ENCODE measurements at regions not wholly inside any gene's neighbourhood (a gene's known extent, or its start where the extent isn't known, plus 50 kb on each side); places are given as distances from the start of the nearest gene placed in this dataset.
A peak's percentile ranks its signal among the peaks of the same experiment; 100 is the strongest.

DNA sequence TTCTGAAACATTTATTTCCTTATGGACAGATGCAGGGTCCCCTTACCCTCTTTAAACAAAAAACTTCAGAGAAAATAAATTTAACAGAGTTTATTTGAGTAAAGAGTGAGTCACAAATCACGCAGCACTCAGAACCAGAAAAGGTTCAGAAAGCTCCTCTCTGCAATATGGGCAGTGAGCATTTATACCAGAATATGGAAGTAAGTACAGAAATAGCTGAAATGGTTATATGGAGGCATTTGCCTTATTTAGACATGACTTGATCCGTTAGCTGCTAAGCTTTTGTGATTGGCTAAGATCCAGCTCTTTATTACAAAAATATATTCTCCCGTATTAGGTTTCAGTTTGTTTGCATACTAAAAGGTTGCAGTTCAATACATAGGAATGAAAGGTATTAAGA lies 1554.1 kb downstream of the EFNA5 start:
- Histone ChIP-seq H3K36me3 (ENCODE audit: insufficient read depth, low read length) (no peaks in the 10 kb centered on the region), H3K4me1 (ENCODE audit: control insufficient read depth, insufficient read depth, low read length, unreplicated experiment) (no peaks in the 10 kb centered on the region), H3K27ac (ENCODE audit: low read depth, low read length) (no peak overlapping the region), H3K27me3 (ENCODE audit: insufficient read depth, low read length) (no peaks in the 10 kb centered on the region), H3K4me3 (ENCODE audit: low read depth, low read length) (0 out of 2 replicates have a peak overlapping the region, but pooled peaks have one; percentile 7), H2AFZ (ENCODE audit: low read length, unreplicated experiment) (no peak overlapping the region), H3K79me2 (ENCODE audit: control insufficient read depth, insufficient read depth, low read length, unreplicated experiment) (no peaks in the 10 kb centered on the region)

DNA sequence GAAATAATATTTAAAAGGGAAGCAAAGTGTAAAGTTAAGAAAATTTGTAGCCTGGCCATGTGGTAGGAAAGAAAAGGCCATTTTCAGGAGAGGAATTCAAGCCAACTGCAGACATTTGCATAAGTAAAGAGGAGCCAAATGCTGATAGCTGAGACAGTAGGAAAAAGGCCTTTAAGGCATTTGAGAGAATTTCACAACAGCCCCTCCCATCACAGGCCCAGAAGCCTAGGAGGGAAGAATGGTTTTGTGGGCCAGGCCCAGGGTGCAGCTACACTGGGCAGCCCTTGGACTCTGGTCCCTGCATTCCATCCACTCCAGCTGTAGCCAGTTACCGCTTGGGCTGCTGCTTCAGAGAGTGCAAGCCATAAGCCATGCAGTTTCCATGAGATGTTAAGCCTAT lies 1556.8 kb downstream of the EFNA5 start:
- Histone ChIP-seq H3K27me3 (ENCODE audit: insufficient read depth, low read length) (no peaks in the 10 kb centered on the region), H2AFZ (ENCODE audit: low read length, unreplicated experiment) (no peak overlapping the region), H3K79me2 (ENCODE audit: control insufficient read depth, insufficient read depth, low read length, unreplicated experiment) (no peaks in the 10 kb centered on the region), H3K4me3 (ENCODE audit: low read depth, low read length) (no peak overlapping the region), H3K4me1 (ENCODE audit: control insufficient read depth, insufficient read depth, low read length, unreplicated experiment) (no peaks in the 10 kb centered on the region), H3K36me3 (ENCODE audit: insufficient read depth, low read length) (no peaks in the 10 kb centered on the region), H3K27ac (ENCODE audit: low read depth, low read length) (no peak overlapping the region)

DNA sequence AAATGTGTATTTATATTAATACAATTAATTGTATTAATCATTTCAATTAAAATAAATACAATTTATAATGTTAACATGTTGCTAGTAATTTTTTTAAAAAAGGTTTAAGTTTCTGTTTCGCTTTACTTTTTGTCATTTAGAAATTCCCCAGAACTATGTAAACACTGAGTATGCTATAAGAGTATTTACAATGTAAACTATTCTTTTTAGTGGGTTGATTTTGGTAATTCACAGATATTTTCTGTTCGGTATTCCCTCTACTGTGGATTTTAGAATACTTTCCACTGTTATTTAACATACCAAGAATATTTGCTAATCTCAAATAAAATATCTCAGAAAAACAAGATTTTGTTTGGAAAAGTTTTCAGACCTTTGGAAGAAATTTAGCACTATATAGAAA lies 1564.4 kb downstream of the EFNA5 start:
- no peaks in the 10 kb centered on the region for H3K79me2 ChIP-seq (ENCODE audit: control insufficient read depth, insufficient read depth, low read length, unreplicated experiment)
- no peaks in the 10 kb centered on the region for H3K27me3 ChIP-seq (ENCODE audit: insufficient read depth, low read length)
- H2AFZ ChIP-seq (ENCODE audit: low read length, unreplicated experiment), result peak overlapping the region; percentile 74
- no peak overlapping the region for H3K27ac ChIP-seq (ENCODE audit: low read depth, low read length)
- H3K4me1 ChIP-seq (ENCODE audit: control insufficient read depth, insufficient read depth, low read length, unreplicated experiment), result no peaks in the 10 kb centered on the region
- H3K4me3 ChIP-seq (ENCODE audit: low read depth, low read length), result no peak overlapping the region
- no peaks in the 10 kb centered on the region for H3K36me3 ChIP-seq (ENCODE audit: insufficient read depth, low read length)

DNA sequence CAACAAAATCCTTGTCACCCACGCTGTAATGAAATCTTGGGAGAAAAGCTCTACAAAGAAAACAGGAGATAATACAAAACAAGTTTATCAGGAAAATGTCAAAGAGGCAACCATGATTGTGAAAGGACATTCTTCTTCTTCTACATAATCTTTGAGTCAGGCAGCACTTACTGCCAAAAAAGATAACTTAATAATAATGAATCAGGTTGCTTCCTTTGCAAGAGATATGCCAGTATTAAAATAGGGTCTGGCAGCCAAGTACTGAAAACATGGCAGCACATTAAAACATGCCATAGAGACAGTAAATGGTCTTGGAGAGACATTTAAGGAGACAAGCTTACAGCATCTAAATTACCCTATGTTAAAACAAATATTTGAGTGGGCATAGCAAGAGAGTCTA lies 1573.4 kb downstream of the EFNA5 start:
- peak overlapping the region; percentile 57 for H2AFZ ChIP-seq (ENCODE audit: low read length, unreplicated experiment)
- H3K4me1 ChIP-seq (ENCODE audit: control insufficient read depth, insufficient read depth, low read length, unreplicated experiment), result peaks cover 19% of the 10 kb centered on the region
- H3K4me3 ChIP-seq (ENCODE audit: low read depth, low read length), result peak overlapping the region; percentile 30
- H3K36me3 ChIP-seq (ENCODE audit: insufficient read depth, low read length), result no peaks in the 10 kb centered on the region
- no peaks in the 10 kb centered on the region for H3K79me2 ChIP-seq (ENCODE audit: control insufficient read depth, insufficient read depth, low read length, unreplicated experiment)
- no peaks in the 10 kb centered on the region for H3K27me3 ChIP-seq (ENCODE audit: insufficient read depth, low read length)
- H3K27ac ChIP-seq (ENCODE audit: low read depth, low read length), result peak overlapping the region; percentile 46; the same call in 1 of the 2 replicates

DNA sequence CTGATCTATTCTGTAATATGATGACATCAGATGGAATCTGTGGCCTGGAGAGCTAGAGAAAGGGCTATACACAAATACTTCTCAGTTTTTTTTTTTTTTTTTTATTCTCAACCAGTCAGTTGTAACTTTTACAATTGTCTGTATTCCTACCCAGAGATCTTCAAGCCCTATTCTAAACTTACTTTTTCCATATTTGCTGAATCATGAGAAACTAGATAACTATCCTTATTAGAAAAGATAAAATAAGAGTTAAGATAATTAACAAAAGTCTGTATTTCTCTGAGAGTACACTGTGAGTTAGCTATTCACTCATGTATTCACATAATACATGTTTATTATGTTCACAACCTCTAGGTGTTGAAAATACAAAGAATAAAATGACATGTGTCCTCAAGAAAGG lies 1575.9 kb downstream of the EFNA5 start:
- Histone ChIP-seq H3K27ac (ENCODE audit: low read depth, low read length) (no peak overlapping the region), H3K36me3 (ENCODE audit: insufficient read depth, low read length) (no peaks in the 10 kb centered on the region), H2AFZ (ENCODE audit: low read length, unreplicated experiment) (no peak overlapping the region), H3K4me1 (ENCODE audit: control insufficient read depth, insufficient read depth, low read length, unreplicated experiment) (peaks cover 19% of the 10 kb centered on the region), H3K79me2 (ENCODE audit: control insufficient read depth, insufficient read depth, low read length, unreplicated experiment) (no peaks in the 10 kb centered on the region), H3K27me3 (ENCODE audit: insufficient read depth, low read length) (no peaks in the 10 kb centered on the region), H3K4me3 (ENCODE audit: low read depth, low read length) (no peak overlapping the region)

DNA sequence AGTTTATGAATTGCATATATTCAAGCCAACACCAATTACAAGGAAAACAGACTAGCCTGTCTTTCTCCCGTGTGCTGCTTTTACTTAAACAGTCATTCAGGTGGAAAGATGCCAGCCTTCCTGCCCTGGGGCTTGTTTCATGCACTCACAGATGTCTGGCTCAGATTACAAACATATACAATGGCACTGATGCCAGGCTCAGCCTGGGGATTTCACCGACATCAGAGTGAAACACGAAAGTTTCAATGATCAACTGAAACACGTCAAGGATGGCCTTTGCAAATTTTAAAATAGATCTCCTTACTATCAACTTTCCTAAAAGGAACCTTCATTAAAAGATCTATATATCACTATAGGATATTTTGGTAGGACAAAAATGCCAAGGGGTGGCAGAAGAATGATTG lies 1576.5 kb downstream of the EFNA5 start:
- Histone ChIP-seq H3K79me2 (ENCODE audit: control insufficient read depth, insufficient read depth, low read length, unreplicated experiment) (no peaks in the 10 kb centered on the region), H3K27me3 (ENCODE audit: insufficient read depth, low read length) (no peaks in the 10 kb centered on the region), H3K27ac (ENCODE audit: low read depth, low read length) (no peak overlapping the region), H3K4me3 (ENCODE audit: low read depth, low read length) (no peak overlapping the region), H3K36me3 (ENCODE audit: insufficient read depth, low read length) (no peaks in the 10 kb centered on the region), H2AFZ (ENCODE audit: low read length, unreplicated experiment) (no peak overlapping the region), H3K4me1 (ENCODE audit: control insufficient read depth, insufficient read depth, low read length, unreplicated experiment) (peaks cover 19% of the 10 kb centered on the region)

DNA sequence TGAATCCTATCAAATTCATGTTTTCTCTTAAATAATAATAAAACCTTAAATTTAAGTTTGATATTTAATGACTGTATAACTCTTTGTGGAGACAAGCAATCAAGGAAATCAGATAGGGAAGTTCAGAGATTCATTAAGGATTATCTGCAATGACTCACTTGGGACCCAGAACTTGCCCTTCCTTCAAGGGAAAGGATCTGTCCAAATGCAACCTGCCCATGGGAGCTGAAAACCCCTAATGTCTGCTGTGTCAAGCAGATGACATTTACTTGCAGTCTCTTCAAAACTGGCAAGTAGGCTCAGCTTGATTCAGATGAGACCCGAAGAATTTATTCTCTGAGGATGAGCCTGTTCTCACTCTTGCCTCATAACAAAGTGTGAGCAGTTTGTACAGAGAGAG lies 1577.6 kb downstream of the EFNA5 start:
- H3K27ac ChIP-seq (ENCODE audit: low read depth, low read length), result no peak overlapping the region

DNA sequence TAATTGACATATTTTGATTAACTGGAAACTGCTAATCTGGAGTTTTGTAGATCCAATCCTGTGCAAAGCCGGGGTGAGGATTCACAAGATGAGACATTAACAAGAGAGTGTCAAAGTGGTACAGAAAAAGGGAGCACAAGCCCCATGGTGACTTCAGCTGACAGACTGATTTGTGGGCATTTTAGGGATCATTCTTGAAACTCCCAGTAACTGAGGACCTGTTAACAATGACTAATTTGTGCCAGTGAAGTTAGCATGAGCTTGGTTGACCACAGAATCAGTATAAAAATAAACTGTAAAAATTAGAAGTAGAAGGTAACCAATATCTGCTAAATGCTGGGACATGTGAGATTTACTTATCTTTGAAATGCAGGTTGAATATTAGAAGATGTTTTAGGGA lies 1578.3 kb downstream of the EFNA5 start:
- Histone ChIP-seq H3K27ac (ENCODE audit: low read depth, low read length) (no peak overlapping the region), H3K27me3 (ENCODE audit: insufficient read depth, low read length) (no peaks in the 10 kb centered on the region), H2AFZ (ENCODE audit: low read length, unreplicated experiment) (no peak overlapping the region), H3K79me2 (ENCODE audit: control insufficient read depth, insufficient read depth, low read length, unreplicated experiment) (no peaks in the 10 kb centered on the region), H3K4me1 (ENCODE audit: control insufficient read depth, insufficient read depth, low read length, unreplicated experiment) (peaks cover 16% of the 10 kb centered on the region), H3K4me3 (ENCODE audit: low read depth, low read length) (no peak overlapping the region), H3K36me3 (ENCODE audit: insufficient read depth, low read length) (no peaks in the 10 kb centered on the region)

More for the DNA sequence above, 1577.6 kb downstream of the EFNA5 start:
- Histone ChIP-seq H3K4me3 (ENCODE audit: low read depth, low read length) (no peak overlapping the region), H3K27me3 (ENCODE audit: insufficient read depth, low read length) (no peaks in the 10 kb centered on the region), H3K4me1 (ENCODE audit: control insufficient read depth, insufficient read depth, low read length, unreplicated experiment) (peaks cover 19% of the 10 kb centered on the region), H2AFZ (ENCODE audit: low read length, unreplicated experiment) (no peak overlapping the region), H3K36me3 (ENCODE audit: insufficient read depth, low read length) (no peaks in the 10 kb centered on the region), H3K79me2 (ENCODE audit: control insufficient read depth, insufficient read depth, low read length, unreplicated experiment) (no peaks in the 10 kb centered on the region)

DNA sequence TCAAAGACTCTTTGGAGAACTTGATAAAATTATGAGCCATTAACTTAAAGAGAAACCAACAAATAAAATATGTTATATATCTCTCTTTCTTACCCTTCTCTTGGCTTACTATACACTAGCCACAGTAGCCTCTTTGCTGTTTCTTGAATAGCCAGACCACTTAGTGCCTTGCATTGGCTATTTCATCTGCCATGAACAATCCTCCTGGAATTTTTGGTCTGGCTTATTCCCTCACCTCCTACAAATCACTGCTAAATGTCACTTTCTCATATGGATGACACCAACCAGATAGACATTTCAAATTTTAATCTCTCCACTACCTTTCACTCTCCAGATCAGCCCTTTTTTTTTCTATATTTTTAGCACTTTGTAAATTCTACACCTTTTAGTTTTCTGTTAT lies 1581.7 kb downstream of the EFNA5 start:
- Histone ChIP-seq H3K4me3 (ENCODE audit: low read depth, low read length) (no peak overlapping the region), H3K4me1 (ENCODE audit: control insufficient read depth, insufficient read depth, low read length, unreplicated experiment) (peaks cover 4% of the 10 kb centered on the region), H3K27me3 (ENCODE audit: insufficient read depth, low read length) (no peaks in the 10 kb centered on the region), H3K27ac (ENCODE audit: low read depth, low read length) (no peak overlapping the region), H2AFZ (ENCODE audit: low read length, unreplicated experiment) (no peak overlapping the region), H3K79me2 (ENCODE audit: control insufficient read depth, insufficient read depth, low read length, unreplicated experiment) (no peaks in the 10 kb centered on the region), H3K36me3 (ENCODE audit: insufficient read depth, low read length) (no peaks in the 10 kb centered on the region)

DNA sequence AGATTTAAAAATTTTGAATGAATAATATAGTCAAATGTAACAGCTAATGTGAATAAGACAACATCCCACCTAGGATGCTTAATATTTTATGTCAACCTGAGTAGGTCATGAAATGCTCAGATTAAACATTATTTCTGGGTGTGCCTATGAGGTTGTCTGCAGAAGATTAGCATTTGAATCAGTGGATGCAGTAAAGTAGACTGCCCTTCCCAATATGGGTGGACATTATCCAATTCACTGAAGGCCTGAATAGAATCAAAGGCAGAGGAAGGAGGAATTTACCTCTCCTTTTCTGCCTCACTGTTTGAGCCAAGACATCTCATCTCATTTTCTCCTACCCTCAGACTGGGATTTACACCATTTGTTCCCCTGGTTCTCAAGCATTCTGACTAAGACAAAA lies 1582.3 kb downstream of the EFNA5 start:
- Histone ChIP-seq H3K36me3 (ENCODE audit: insufficient read depth, low read length) (no peaks in the 10 kb centered on the region), H3K27me3 (ENCODE audit: insufficient read depth, low read length) (no peaks in the 10 kb centered on the region), H2AFZ (ENCODE audit: low read length, unreplicated experiment) (no peak overlapping the region), H3K4me1 (ENCODE audit: control insufficient read depth, insufficient read depth, low read length, unreplicated experiment) (no peaks in the 10 kb centered on the region), H3K4me3 (ENCODE audit: low read depth, low read length) (no peak overlapping the region), H3K79me2 (ENCODE audit: control insufficient read depth, insufficient read depth, low read length, unreplicated experiment) (no peaks in the 10 kb centered on the region), H3K27ac (ENCODE audit: low read depth, low read length) (no peak overlapping the region)

DNA sequence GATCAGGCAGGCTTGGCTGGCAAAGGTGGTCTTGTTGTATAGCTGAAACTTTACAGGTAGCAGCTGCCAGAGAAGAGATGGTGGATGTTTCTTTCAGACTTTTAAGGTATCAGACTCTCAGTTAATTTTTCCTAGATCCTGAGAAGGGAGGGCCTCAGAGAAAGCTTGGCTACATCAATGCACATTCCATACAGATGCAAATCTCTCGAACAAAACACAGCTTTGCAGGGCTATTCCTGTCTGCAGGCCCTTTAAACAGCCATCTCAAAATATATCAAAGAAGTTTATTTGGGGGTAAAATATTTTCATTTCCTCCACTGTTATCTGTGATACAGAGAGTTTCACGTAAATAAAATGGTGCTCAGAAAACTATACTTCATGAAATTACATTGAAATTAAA lies 1584.4 kb downstream of the EFNA5 start:
- Histone ChIP-seq H2AFZ (ENCODE audit: low read length, unreplicated experiment) (no peak overlapping the region), H3K27me3 (ENCODE audit: insufficient read depth, low read length) (no peaks in the 10 kb centered on the region), H3K36me3 (ENCODE audit: insufficient read depth, low read length) (no peaks in the 10 kb centered on the region), H3K4me1 (ENCODE audit: control insufficient read depth, insufficient read depth, low read length, unreplicated experiment) (no peaks in the 10 kb centered on the region), H3K27ac (ENCODE audit: low read depth, low read length) (no peak overlapping the region), H3K4me3 (ENCODE audit: low read depth, low read length) (no peak overlapping the region), H3K79me2 (ENCODE audit: control insufficient read depth, insufficient read depth, low read length, unreplicated experiment) (no peaks in the 10 kb centered on the region)

Measured in ACC112 (cell line).